Panc1 (cell line): ENCODE measurements at regions not wholly inside any gene's neighbourhood (a gene's known extent, or its start where the extent isn't known, plus 50 kb on each side); places are given as distances from the start of the nearest gene placed in this dataset.
"Not testable (repeated sequence)": the region's sequence is repeated elsewhere in the genome, so short reads cannot be mapped to it uniquely, and the experiment has no call there.

Source experiments
- ATAC-seq: fragments of 200-7000 bp; cut with Tn5 transposase; 2 replicates; pipeline ENCODE4 v1.9.1; 2020; ENCODE audit warnings: mild to moderate bottlenecking, moderate library complexity
- BruUV-seq: library from RNA; stranded (reverse); fragments of 400-500 nt; replicated peaks from 2 replicates; lab custom pipeline; 2021; lab: Mats Ljungman, UMichigan
- CTCF ChIA-PET: fragments of 300-600 bp; sonication (Branson Sonifier 250); formaldehyde crosslinking; loops from one replicate; lab custom pipeline; 2022; ENCODE audit warnings: antibody characterized with exemption; lab: Charles Lee
- POLR2A ChIA-PET: fragments of 300-600 bp; sonication (Branson Sonifier 250); formaldehyde crosslinking; loops from one replicate; lab custom pipeline; 2022; ENCODE audit warnings: antibody characterized with exemption; lab: Charles Lee
- DNase-seq: peaks from one replicate; pipeline ENCODE4 v3.0.0-alpha.2; 2010; ENCODE audit warnings: low read depth, low spot score
- H3K27ac ChIP-seq: 2 replicates; pipeline ENCODE4 v1.5.1; 2011; ENCODE audit warnings: mild to moderate bottlenecking, low read length, inconsistent platforms
- H3K27me3 ChIP-seq: fragments of 200-500 bp; sonication (Bioruptor generic); 2 replicates; pipeline ENCODE4 v1.6.0; 2014; ENCODE audit warnings: low read length, inconsistent platforms; ENCODE audit not compliant: control insufficient read depth, insufficient read depth
- H3K36me3 ChIP-seq: fragments of 200-500 bp; sonication (Bioruptor generic); 2 replicates; pipeline ENCODE4 v1.5.1; 2014; ENCODE audit warnings: inconsistent platforms, mild to moderate bottlenecking, low read length, moderate library complexity; ENCODE audit not compliant: control insufficient read depth, insufficient read depth
- H3K4me1 ChIP-seq: 2 replicates; pipeline ENCODE4 v1.5.1; 2011; ENCODE audit warnings: inconsistent platforms, mild to moderate bottlenecking, low read length, moderate library complexity; ENCODE audit not compliant: control insufficient read depth, insufficient read depth
- H3K4me3 ChIP-seq, 2 experiments: 2 replicates each; pipeline ENCODE4 v1.5.1; 2011 to 2012; ENCODE audit warnings: low read depth in 2 of 2, low read length in 2 of 2, mild to moderate bottlenecking in 2 of 2, inconsistent platforms in 1 of 2, moderate library complexity in 1 of 2
- H3K9me3 ChIP-seq: fragments of 200-500 bp; sonication (Bioruptor generic); 2 replicates; pipeline ENCODE4 v1.5.1; 2014; ENCODE audit warnings: low read depth, mild to moderate bottlenecking, inconsistent platforms, low read length, moderate library complexity; ENCODE audit not compliant: control insufficient read depth, insufficient read depth
- CTCF ChIP-seq: fragments of 450-650 bp; IDR thresholded peaks from 2 replicates; pipeline ENCODE4 v1.5.1; 2017; ENCODE audit warnings: mild to moderate bottlenecking
- POLR2AphosphoS5 ChIP-seq: IDR thresholded peaks from 2 replicates; pipeline ENCODE4 v1.6.1; 2012; ENCODE audit warnings: mild to moderate bottlenecking, low read depth, low read length, moderate library complexity
- SIN3A ChIP-seq: IDR thresholded peaks from 2 replicates; pipeline ENCODE4 v1.6.1; 2012; ENCODE audit warnings: low read depth, mild to moderate bottlenecking, low read length, moderate library complexity, borderline replicate concordance; ENCODE audit not compliant: insufficient read depth
- TCF7L2 ChIP-seq: IDR thresholded peaks from 2 replicates; pipeline ENCODE4 v1.6.1; 2011; ENCODE audit warnings: mild to moderate bottlenecking, low read depth, low read length, inconsistent platforms
- in situ Hi-C: cut with HindIII; loops from 2 replicates; pipeline ENCODE4 v1.10.0; 2016; ENCODE audit warnings: low sequenced_read_pairs, low pct_unique_long_range_greater_than_20kb
- intact Hi-C: fragments of 100-400 bp; cut with micrococcal nuclease; formaldehyde crosslinking; loops from one replicate; pipeline ENCODE4 v1.10.0; 2022; ENCODE audit not compliant: unreplicated experiment
- TF ChIP-seq, protein P1 (sequence below), 2 experiments: IDR thresholded peaks; 2 replicates each; pipeline ENCODE4 v1.6.1; 2011 to 2012; ENCODE audit warnings: low read depth in 2 of 2, control low read depth in 1 of 2, low read length in 1 of 2, mild to moderate bottlenecking in 1 of 2, moderate library complexity in 1 of 2; ENCODE audit not compliant: insufficient read depth in 1 of 2

DNA sequence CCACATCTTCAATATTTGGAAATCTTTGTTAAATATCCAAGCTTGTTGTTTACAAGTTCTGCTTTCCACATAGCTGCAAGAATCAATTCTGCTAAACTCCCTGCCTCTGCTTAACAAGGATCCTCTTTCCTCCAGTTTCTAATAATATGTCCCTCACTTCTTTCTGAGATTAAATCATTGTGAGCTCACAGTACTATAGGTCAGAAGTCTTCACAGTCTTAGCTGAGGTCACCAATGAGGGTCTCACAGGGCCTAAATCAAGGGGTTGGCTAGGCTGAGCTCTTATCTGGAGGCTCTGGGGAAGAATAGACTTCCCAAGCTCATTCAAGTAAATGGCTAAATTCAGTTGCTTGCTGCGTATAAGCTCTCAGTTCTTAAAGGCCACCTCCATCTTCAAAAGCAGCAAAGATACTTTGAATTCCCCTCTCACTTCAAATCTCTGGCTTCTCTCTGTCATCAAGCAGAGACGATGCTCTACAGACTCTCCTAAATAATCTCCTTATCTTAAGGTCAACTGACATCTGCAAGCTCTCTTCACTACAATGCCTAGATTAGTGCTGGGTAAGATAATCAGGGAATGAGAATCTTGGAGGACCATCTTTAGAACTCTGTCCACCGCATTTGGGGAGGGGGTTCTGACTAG is 175.3 kb downstream of the PLPPR4 start:
- ChIA-PET POLR2A (no interaction called here), CTCF (no interaction called here)
- Histone ChIP-seq H3K36me3 (no peaks in the 10 kb centered on the region; the same call in 1 of the 2 replicates), H3K27ac (no peak overlapping the region), H3K4me1 (no peaks in the 10 kb centered on the region), H3K27me3 (no peaks in the 10 kb centered on the region), H3K4me3 (no peak overlapping the region), H3K9me3 (no peaks in the 10 kb centered on the region)
- DNase-seq (no peak), ATAC-seq (no peak)
- TF ChIP-seq TCF7L2: no peak
- no peak for TF ChIP-seq POLR2AphosphoS5
- TF ChIP-seq, protein P1, sequence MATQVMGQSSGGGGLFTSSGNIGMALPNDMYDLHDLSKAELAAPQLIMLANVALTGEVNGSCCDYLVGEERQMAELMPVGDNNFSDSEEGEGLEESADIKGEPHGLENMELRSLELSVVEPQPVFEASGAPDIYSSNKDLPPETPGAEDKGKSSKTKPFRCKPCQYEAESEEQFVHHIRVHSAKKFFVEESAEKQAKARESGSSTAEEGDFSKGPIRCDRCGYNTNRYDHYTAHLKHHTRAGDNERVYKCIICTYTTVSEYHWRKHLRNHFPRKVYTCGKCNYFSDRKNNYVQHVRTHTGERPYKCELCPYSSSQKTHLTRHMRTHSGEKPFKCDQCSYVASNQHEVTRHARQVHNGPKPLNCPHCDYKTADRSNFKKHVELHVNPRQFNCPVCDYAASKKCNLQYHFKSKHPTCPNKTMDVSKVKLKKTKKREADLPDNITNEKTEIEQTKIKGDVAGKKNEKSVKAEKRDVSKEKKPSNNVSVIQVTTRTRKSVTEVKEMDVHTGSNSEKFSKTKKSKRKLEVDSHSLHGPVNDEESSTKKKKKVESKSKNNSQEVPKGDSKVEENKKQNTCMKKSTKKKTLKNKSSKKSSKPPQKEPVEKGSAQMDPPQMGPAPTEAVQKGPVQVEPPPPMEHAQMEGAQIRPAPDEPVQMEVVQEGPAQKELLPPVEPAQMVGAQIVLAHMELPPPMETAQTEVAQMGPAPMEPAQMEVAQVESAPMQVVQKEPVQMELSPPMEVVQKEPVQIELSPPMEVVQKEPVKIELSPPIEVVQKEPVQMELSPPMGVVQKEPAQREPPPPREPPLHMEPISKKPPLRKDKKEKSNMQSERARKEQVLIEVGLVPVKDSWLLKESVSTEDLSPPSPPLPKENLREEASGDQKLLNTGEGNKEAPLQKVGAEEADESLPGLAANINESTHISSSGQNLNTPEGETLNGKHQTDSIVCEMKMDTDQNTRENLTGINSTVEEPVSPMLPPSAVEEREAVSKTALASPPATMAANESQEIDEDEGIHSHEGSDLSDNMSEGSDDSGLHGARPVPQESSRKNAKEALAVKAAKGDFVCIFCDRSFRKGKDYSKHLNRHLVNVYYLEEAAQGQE (IDR thresholded peaks at IDR 0.05; ENCODE audit: insufficient read depth in 1 of 2, low read depth in 2 of 2, low read length in 1 of 2): no peak
- no peak for TF ChIP-seq CTCF
- no peak for TF ChIP-seq SIN3A
- in situ Hi-C loops: no loop called here
- no TSS peak for BruUV-seq
- intact Hi-C loops: no loop called here

DNA sequence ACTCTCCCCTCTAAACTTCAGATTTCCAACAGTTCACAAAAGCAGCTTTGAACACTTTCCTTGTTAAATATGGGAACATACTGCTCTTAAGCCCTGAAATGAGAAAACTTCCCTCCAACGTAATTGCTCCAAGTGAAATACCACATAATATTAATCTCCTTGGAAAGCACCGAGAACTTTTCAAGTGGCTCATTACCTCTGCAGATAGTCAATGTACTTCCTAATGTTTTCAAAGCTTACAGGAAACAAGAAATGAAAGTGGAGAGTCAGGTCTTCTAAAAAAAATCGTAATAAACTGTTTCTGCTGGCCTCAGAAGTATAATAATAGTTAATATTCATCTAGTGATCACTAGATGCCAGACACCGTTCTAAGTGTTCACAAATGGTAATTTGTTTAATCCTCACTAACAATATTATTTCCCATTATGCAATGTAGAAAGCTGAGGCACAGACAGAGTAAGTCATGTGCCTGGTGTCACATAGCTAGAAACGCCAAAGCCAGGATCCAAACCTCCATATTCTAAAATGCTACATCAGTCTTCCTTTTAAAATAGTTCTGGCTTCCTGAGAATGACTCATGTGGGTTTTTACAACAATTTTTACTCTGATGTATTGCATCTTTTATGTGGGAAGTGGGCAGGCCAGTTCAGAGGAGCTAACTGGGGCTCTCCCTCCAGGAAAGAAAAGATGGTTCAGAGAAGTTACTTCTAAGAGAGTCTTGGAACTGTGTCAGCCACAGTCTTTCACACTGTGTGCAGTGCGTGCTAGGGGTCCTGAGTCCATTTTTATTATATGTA is 177.2 kb downstream of the PLPPR4 start:
- ChIA-PET CTCF (no interaction called here), POLR2A (no interaction called here)
- Histone ChIP-seq H3K9me3 (no peaks in the 10 kb centered on the region), H3K36me3 (no peaks in the 10 kb centered on the region; the same call in 1 of the 2 replicates), H3K27ac (no peak overlapping the region), H3K27me3 (no peaks in the 10 kb centered on the region), H3K4me3 (no peak overlapping the region), H3K4me1 (no peaks in the 10 kb centered on the region)
- no peak for DNase-seq
- TF ChIP-seq, protein P1 (IDR thresholded peaks at IDR 0.05; ENCODE audit: insufficient read depth in 1 of 2, low read depth in 2 of 2, low read length in 1 of 2): no peak
- TF ChIP-seq TCF7L2: no peak
- TF ChIP-seq POLR2AphosphoS5: no peak
- TF ChIP-seq CTCF: no peak
- no peak for TF ChIP-seq SIN3A
- intact Hi-C loops: no loop called here
- in situ Hi-C loops: no loop called here
- BruUV-seq: no TSS peak
- ATAC-seq: no peak

- H3K4me1 ChIP-seq, CTCF ChIA-PET, H3K9me3 ChIP-seq, H3K27ac ChIP-seq, ATAC-seq, DNase-seq, H3K36me3 ChIP-seq, BruUV-seq, H3K4me3 ChIP-seq, in situ Hi-C loops, H3K27me3 ChIP-seq, intact Hi-C loops: not testable (repeated sequence)
- POLR2A ChIA-PET: interaction anchor here (0.6 kb wide), 1 partner anchor 201 kb away, joined by 5 read pairs; no protein-coding TSS in a partner anchor
Observed at GRCh38 chr1:99444211-99444927, 180.1 kb downstream of the PLPPR4 start.
